ENCODE measurements at regions not wholly inside any gene's neighbourhood (a gene's known extent, or its start where the extent isn't known, plus 50 kb on each side); places are given as distances from the start of the nearest gene placed in this dataset.

- Histone ChIP-seq H3K27me3 (no peaks in the 10 kb centered on the region), H4K20me1 (ENCODE audit: low read depth) (no peaks in the 10 kb centered on the region), H3F3A (ENCODE audit: low read depth) (no peaks in the 10 kb centered on the region), H3K27ac (no peak overlapping the region), H3K4me2 (no peak overlapping the region), H3K9ac (no peak overlapping the region), H2AFZ (replicated peaks) (no peak overlapping the region), H3K4me3 (no peak overlapping the region), H3K9me3 (ENCODE audit: low read depth) (peaks cover 5% of the 10 kb centered on the region), H3K36me3 (no peaks in the 10 kb centered on the region), H3K79me2 (ENCODE audit: low read depth) (no peaks in the 10 kb centered on the region), H3K4me1 (peaks cover 6% of the 10 kb centered on the region)
- no peak for TF ChIP-seq EZH2phosphoT487 (IDR thresholded peaks at IDR 0.05)
- no peak for TF ChIP-seq CTCF (IDR thresholded peaks at IDR 0.05)
- TF ChIP-seq EZH2 (IDR thresholded peaks at IDR 0.05): no peak
- DNase-seq (ENCODE audit: low spot score): no peak
- Mint-ChIP-seq H3K9me3 (peaks cover 14% of the 10 kb centered on the region), H3K4me3 (no peak overlapping the region), H3K4me1 (peaks cover 7% of the 10 kb centered on the region), H3K27ac (peak overlapping the region; percentile 34), H3K36me3 (no peaks in the 10 kb centered on the region), H3K27me3 (ENCODE audit: insufficient read depth, low read depth) (peaks cover 3% of the 10 kb centered on the region)
Measured at GRCh38 chr5:30832519-30832918, 361.0 kb upstream of the CDH6 start.

- Mint-ChIP-seq H3K36me3 (no peaks in the 10 kb centered on the region), H3K27me3 (ENCODE audit: insufficient read depth, low read depth) (peaks cover 3% of the 10 kb centered on the region)
- no peak overlapping the region for H3K27ac ChIP-seq
Measured at GRCh38 chr5:30831605-30832004, 361.9 kb upstream of the CDH6 start.

GRCh38 chr5:30831123-30831522, 362.4 kb upstream of the CDH6 start:
- no peak overlapping the region for H2AFZ ChIP-seq (replicated peaks)
- no peak overlapping the region for H3K27ac Mint-ChIP-seq
- no peak overlapping the region for H3K4me3 Mint-ChIP-seq
- DNase-seq (ENCODE audit: low spot score): no peak
- peaks cover 6% of the 10 kb centered on the region for H3K4me1 ChIP-seq
- H3F3A ChIP-seq (ENCODE audit: low read depth): no peaks in the 10 kb centered on the region
- H3K27ac ChIP-seq: no peak overlapping the region
- H3K9me3 ChIP-seq (ENCODE audit: low read depth): peaks cover 5% of the 10 kb centered on the region
- no peak overlapping the region for H3K4me2 ChIP-seq
- peaks cover 7% of the 10 kb centered on the region for H3K4me1 Mint-ChIP-seq
- peaks cover 15% of the 10 kb centered on the region for H3K9me3 Mint-ChIP-seq
- no peaks in the 10 kb centered on the region for H3K79me2 ChIP-seq (ENCODE audit: low read depth)
- H3K4me3 ChIP-seq: no peak overlapping the region
- no peaks in the 10 kb centered on the region for H3K27me3 ChIP-seq
- H3K9ac ChIP-seq: no peak overlapping the region
- peaks cover 3% of the 10 kb centered on the region for H3K27me3 Mint-ChIP-seq (ENCODE audit: insufficient read depth, low read depth)
- H3K36me3 Mint-ChIP-seq: no peaks in the 10 kb centered on the region
- no peaks in the 10 kb centered on the region for H3K36me3 ChIP-seq
- H4K20me1 ChIP-seq (ENCODE audit: low read depth): no peaks in the 10 kb centered on the region
- TF ChIP-seq EZH2phosphoT487 (IDR thresholded peaks at IDR 0.05): no peak
- no peak for TF ChIP-seq EZH2 (IDR thresholded peaks at IDR 0.05)
- no peak for TF ChIP-seq CTCF (IDR thresholded peaks at IDR 0.05)

More at GRCh38 chr5:30831605-30832004, 361.9 kb upstream of the CDH6 start:
- Mint-ChIP-seq H3K27ac (no peak overlapping the region), H3K4me1 (peaks cover 7% of the 10 kb centered on the region), H3K9me3 (peaks cover 14% of the 10 kb centered on the region), H3K4me3 (no peak overlapping the region)
- H3K9me3 ChIP-seq (ENCODE audit: low read depth): peaks cover 5% of the 10 kb centered on the region
- H4K20me1 ChIP-seq (ENCODE audit: low read depth): no peaks in the 10 kb centered on the region
- H3K4me2 ChIP-seq: no peak overlapping the region
- no peak overlapping the region for H3K9ac ChIP-seq
- no peak overlapping the region for H3K4me3 ChIP-seq
- peaks cover 6% of the 10 kb centered on the region for H3K4me1 ChIP-seq
- DNase-seq (ENCODE audit: low spot score): no peak
- H3F3A ChIP-seq (ENCODE audit: low read depth): no peaks in the 10 kb centered on the region
- no peaks in the 10 kb centered on the region for H3K36me3 ChIP-seq
- H2AFZ ChIP-seq (replicated peaks): no peak overlapping the region
- no peaks in the 10 kb centered on the region for H3K27me3 ChIP-seq
- TF ChIP-seq EZH2 (IDR thresholded peaks at IDR 0.05) (no peak), CTCF (IDR thresholded peaks at IDR 0.05) (no peak), EZH2phosphoT487 (IDR thresholded peaks at IDR 0.05) (no peak)
- no peaks in the 10 kb centered on the region for H3K79me2 ChIP-seq (ENCODE audit: low read depth)
